H54 (cell line): ENCODE measurements at regions not wholly inside any gene's neighbourhood (a gene's known extent, or its start where the extent isn't known, plus 50 kb on each side); places are given as distances from the start of the nearest gene placed in this dataset.

Experiments used
- DNase-seq: peaks from one replicate; pipeline ENCODE4 v3.0.0; 2011; ENCODE audit warnings: low spot score, mixed read lengths; ENCODE audit not compliant: insufficient read length
- FAIRE-seq: peaks from 3 replicates; lab custom pipeline; 2011; peaks lifted over from hg19 to GRCh38; lab: Jason Lieb, UNC
- POLR2A ChIP-seq: IDR thresholded peaks from 2 replicates; pipeline ENCODE4 v1.6.1; 2011; ENCODE audit warnings: low read depth, mild to moderate bottlenecking, low read length

GRCh38 chr1:31521761-31522555 lies 54.4 kb upstream of the TINAGL1 start:
- FAIRE-seq (no peak), DNase-seq (no peak)
- TF ChIP-seq POLR2A, result no peak

DNA sequence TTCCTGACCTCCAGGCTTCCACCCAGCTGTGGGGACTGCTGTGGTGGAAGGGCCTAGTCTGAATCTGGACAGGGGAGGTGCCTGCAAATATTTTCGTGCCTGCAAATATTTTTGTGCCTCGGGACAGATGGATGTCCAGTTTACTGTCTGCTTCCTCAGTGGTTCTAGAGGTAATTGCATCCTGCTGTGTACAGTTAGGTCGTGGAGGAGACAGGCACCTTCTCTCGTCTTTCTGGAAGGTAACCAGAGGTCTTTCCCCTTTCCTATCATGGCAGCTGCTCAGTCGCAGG lies 53.8 kb upstream of the TINAGL1 start:
- DNase-seq (no peak), FAIRE-seq (no peak)
- TF ChIP-seq POLR2A, result no peak

DNA sequence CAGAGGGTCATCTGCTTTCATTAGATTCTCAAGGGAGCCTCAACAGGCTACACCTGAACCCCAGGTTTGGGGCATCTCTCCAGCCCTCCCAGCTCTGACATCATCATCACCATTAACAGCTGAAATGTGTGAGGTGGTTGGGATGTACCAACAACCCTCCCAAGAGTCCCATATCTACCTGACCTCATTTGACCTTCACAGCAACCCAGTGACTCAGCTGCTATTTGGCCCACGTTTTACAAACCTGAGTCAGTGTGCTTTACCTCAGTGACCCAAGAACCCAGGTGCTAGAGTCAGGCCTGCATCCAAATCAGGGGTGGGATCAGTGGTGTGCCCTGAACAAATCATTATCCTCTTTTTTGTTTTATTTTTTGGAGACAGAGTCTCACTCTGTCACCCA lies 53.3 kb upstream of the TINAGL1 start:
- TF ChIP-seq POLR2A, result no peak
- FAIRE-seq (no peak), DNase-seq (no peak)

DNA sequence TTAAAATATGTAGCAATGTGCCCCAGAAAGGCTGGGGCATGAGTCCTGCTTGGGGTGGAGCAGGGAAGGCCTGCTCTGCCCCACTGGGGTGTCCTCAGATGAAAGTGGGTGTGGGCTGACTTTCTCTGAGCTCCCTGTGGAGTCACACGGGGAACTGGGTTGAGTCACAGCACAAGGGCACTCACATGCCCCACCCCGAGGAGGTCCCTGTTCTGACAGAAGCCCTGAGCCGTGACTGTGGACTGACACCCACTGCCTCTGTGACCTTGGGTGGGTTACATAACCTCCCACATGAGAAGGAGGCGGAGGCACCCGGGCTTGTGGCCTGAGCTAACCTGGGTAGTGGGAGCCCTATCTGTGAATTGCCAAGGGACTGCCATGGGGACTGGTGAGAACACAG lies 52.5 kb upstream of the TINAGL1 start:
- TF ChIP-seq POLR2A, result no peak
- FAIRE-seq (peak; percentile 20), DNase-seq (peak; percentile 65)

DNA sequence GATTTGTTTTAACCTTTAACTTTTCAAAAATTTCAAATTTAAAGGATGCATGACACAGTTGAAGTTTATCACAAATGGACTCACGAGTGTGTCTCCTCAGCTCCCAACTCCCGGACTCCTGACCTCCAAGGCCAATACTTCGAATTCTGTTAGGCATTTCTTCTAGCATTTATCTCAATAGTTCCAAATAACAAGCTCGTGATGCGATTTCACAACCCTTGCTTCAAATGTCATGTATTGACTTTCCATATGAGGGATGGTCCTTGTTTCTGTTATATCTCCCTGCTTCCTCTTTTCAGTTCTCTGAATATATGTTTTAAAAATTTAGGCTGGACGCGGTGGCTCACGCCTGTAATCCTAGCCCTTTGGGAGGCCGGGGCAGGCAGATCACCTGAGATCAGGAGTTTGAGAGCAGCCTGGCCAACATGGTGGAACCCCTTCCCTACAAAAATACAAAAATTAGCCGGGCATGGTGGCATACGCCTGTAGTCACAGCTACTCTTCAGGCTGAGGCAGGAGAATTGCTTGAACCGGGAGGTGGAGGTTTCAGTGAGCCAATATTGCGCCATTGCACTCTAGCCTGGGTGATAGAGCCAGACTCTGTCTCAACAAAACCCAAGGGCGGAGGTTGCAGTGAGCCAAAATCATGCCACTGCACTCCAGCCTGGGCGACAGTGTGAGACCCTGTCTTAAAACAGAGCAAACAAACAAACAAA lies 52.0 kb upstream of the TINAGL1 start:
- no peak for FAIRE-seq
- no peak for TF ChIP-seq POLR2A

More for the DNA sequence above, 52.0 kb upstream of the TINAGL1 start:
- no peak for DNase-seq
